Hepatocyte (in vitro differentiated cells): ENCODE measurements at regions not wholly inside any gene's neighbourhood (a gene's known extent, or its start where the extent isn't known, plus 50 kb on each side); places are given as distances from the start of the nearest gene placed in this dataset.

Experiments
- DNase-seq: peaks from one replicate; pipeline ENCODE4 v3.0.0-alpha.2; 2016; ENCODE audit warnings: low spot score
- H2AFZ ChIP-seq: fragments of 200-600 bp; sonication (generic); 2 replicates; pipeline ENCODE4 v1.6.0; 2016; ENCODE audit warnings: antibody characterized with exemption, mild to moderate bottlenecking
- H3K27ac ChIP-seq: fragments of 200-600 bp; sonication (generic); 2 replicates; pipeline ENCODE4 v1.5.1; 2016; ENCODE audit warnings: mild to moderate bottlenecking
- H3K27me3 ChIP-seq: fragments of 200-600 bp; sonication (generic); 2 replicates; pipeline ENCODE4 v1.6.1; 2016
- H3K36me3 ChIP-seq: fragments of 200-600 bp; sonication (generic); replicated peaks from 2 replicates; pipeline ENCODE4 v1.5.1; 2016; ENCODE audit warnings: low read depth; ENCODE audit not compliant: insufficient read depth
- H3K4me1 ChIP-seq: fragments of 200-600 bp; sonication (generic); 2 replicates; pipeline ENCODE4 v1.5.1; 2016; ENCODE audit warnings: mild to moderate bottlenecking, moderate library complexity; ENCODE audit not compliant: insufficient read depth
- H3K4me2 ChIP-seq: fragments of 200-600 bp; sonication (generic); 2 replicates; pipeline ENCODE4 v1.6.0; 2016
- H3K4me3 ChIP-seq: fragments of 200-600 bp; sonication (generic); 2 replicates; pipeline ENCODE4 v1.5.1; 2016; ENCODE audit warnings: mild to moderate bottlenecking
- H3K79me2 ChIP-seq: fragments of 200-600 bp; sonication (generic); 2 replicates; pipeline ENCODE4 v1.6.0; 2017; ENCODE audit warnings: mild to moderate bottlenecking
- H3K9me2 ChIP-seq: fragments of 200-600 bp; sonication (generic); replicated peaks from 2 replicates; pipeline ENCODE4 v1.6.0; 2017; ENCODE audit warnings: mild to moderate bottlenecking; ENCODE audit not compliant: insufficient read depth
- H3K9me3 ChIP-seq: fragments of 200-600 bp; sonication (generic); 2 replicates; pipeline ENCODE4 v1.5.1; 2016; ENCODE audit warnings: low read depth, mild to moderate bottlenecking
- H4K20me1 ChIP-seq: fragments of 200-600 bp; sonication (generic); 2 replicates; pipeline ENCODE4 v1.6.0; 2016; ENCODE audit warnings: mild to moderate bottlenecking; ENCODE audit not compliant: insufficient read depth, poor library complexity, severe bottlenecking
- CTCF ChIP-seq: fragments of 200-600 bp; sonication (generic); IDR thresholded peaks from 2 replicates; pipeline ENCODE4 v1.5.1; 2016; ENCODE audit warnings: antibody characterized with exemption, mild to moderate bottlenecking; ENCODE audit not compliant: poor library complexity
- EZH2 ChIP-seq: fragments of 200-600 bp; sonication (generic); IDR thresholded peaks from 2 replicates; pipeline ENCODE4 v1.6.1; 2016; ENCODE audit warnings: antibody characterized with exemption, mild to moderate bottlenecking, borderline replicate concordance
- EZH2phosphoT487 ChIP-seq: fragments of 200-600 bp; sonication (generic); IDR thresholded peaks from one replicate; pipeline ENCODE4 v1.6.1; 2018; ENCODE audit warnings: antibody characterized with exemption, mild to moderate bottlenecking, low read depth, moderate library complexity; ENCODE audit not compliant: unreplicated experiment, severe bottlenecking
- WGBS: methylation state at CpG from one replicate; pipeline ENCODE4 v1.1.6; 2016; ENCODE audit warnings: low lambda C conversion rate; ENCODE audit errors: missing lambda C conversion rate; 5-methylcytosine and 5-hydroxymethylcytosine counted together

GRCh38 chr10:88064608-88065382, 201.4 kb downstream of the PTEN start:
- H3K27ac ChIP-seq = no peak overlapping the region
- peak; percentile 45 for DNase-seq
- 80% methylated on average over 5 of the region's 5 CpGs for WGBS

GRCh38 chr10:88065383-88066049, 202.1 kb downstream of the PTEN start:
- Histone ChIP-seq H3K9me2 (no peaks in the 10 kb centered on the region), H3K27ac (no peak overlapping the region), H3K36me3 (no peaks in the 10 kb centered on the region), H3K9me3 (no peaks in the 10 kb centered on the region), H3K4me2 (no peak overlapping the region), H3K27me3 (no peaks in the 10 kb centered on the region), H3K79me2 (no peaks in the 10 kb centered on the region), H3K4me3 (no peak overlapping the region), H4K20me1 (no peaks in the 10 kb centered on the region), H2AFZ (no peak overlapping the region), H3K4me1 (peaks cover 32% of the 10 kb centered on the region)
- 83% methylated on average over 5 of the region's 5 CpGs for WGBS
- TF ChIP-seq EZH2phosphoT487 (no peak), EZH2 (no peak), CTCF (no peak)
- DNase-seq = no peak

More at GRCh38 chr10:88064608-88065382, 201.4 kb downstream of the PTEN start:
- H3K4me2 ChIP-seq = no peak overlapping the region
- no peak for TF ChIP-seq EZH2phosphoT487
- no peak for TF ChIP-seq EZH2
- TF ChIP-seq CTCF = no peak
- H3K79me2 ChIP-seq = no peaks in the 10 kb centered on the region
- H3K36me3 ChIP-seq = no peaks in the 10 kb centered on the region
- no peak overlapping the region for H2AFZ ChIP-seq
- no peak overlapping the region for H3K4me3 ChIP-seq
- H3K9me2 ChIP-seq = no peaks in the 10 kb centered on the region
- no peaks in the 10 kb centered on the region for H3K27me3 ChIP-seq
- H3K4me1 ChIP-seq = peaks cover 25% of the 10 kb centered on the region
- H4K20me1 ChIP-seq = no peaks in the 10 kb centered on the region
- no peaks in the 10 kb centered on the region for H3K9me3 ChIP-seq

- Histone ChIP-seq H3K36me3 (no peaks in the 10 kb centered on the region), H3K9me3 (no peaks in the 10 kb centered on the region), H3K27ac (no peak overlapping the region)
Measured at GRCh38 chr10:88066319-88066718, 202.9 kb downstream of the PTEN start.

More at GRCh38 chr10:88066319-88066718, 202.9 kb downstream of the PTEN start:
- Histone ChIP-seq H4K20me1 (no peaks in the 10 kb centered on the region), H2AFZ (no peak overlapping the region), H3K9me2 (no peaks in the 10 kb centered on the region), H3K27me3 (no peaks in the 10 kb centered on the region), H3K79me2 (no peaks in the 10 kb centered on the region), H3K4me3 (no peak overlapping the region), H3K4me1 (peaks cover 33% of the 10 kb centered on the region), H3K4me2 (no peak overlapping the region)
- TF ChIP-seq CTCF (no peak), EZH2 (no peak), EZH2phosphoT487 (no peak)
- no peak for DNase-seq
- WGBS = 84% methylated on average over 3 of the region's 3 CpGs
